ENCODE measurements at regions not wholly inside any gene's neighbourhood (a gene's known extent, or its start where the extent isn't known, plus 50 kb on each side); places are given as distances from the start of the nearest gene placed in this dataset.

DNA sequence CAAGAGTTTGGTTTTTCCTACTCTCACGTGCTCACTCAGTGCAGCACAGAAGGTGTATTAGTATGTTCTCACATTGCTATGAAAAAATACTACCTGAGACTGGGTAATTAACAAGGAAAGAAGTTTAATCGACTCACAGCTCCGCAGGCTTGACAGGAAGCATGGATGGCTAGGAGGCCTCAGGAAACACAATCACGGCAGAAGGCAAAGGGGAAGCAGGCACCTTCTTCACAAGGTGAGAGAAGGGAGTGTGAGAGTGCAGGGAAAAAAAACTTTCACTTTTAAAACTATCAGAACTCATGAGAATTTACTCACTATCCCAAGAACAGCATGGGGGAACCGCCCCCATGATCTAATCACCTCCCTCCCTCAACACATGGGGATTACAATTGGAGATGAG lies 185.8 kb upstream of the TMPO start:
- H3K27ac ChIP-seq = no peak overlapping the region
- no peaks in the 10 kb centered on the region for H3K4me1 ChIP-seq
- in situ Hi-C loops (cut with MboI; ENCODE audit: low sequenced_read_pairs in 4 of 4) = no loop called here
- no peaks in the 10 kb centered on the region for H3K9me3 ChIP-seq
- TF ChIP-seq POLR2A (IDR thresholded peaks at IDR 0.05) = no peak
- TF ChIP-seq, protein P1, sequence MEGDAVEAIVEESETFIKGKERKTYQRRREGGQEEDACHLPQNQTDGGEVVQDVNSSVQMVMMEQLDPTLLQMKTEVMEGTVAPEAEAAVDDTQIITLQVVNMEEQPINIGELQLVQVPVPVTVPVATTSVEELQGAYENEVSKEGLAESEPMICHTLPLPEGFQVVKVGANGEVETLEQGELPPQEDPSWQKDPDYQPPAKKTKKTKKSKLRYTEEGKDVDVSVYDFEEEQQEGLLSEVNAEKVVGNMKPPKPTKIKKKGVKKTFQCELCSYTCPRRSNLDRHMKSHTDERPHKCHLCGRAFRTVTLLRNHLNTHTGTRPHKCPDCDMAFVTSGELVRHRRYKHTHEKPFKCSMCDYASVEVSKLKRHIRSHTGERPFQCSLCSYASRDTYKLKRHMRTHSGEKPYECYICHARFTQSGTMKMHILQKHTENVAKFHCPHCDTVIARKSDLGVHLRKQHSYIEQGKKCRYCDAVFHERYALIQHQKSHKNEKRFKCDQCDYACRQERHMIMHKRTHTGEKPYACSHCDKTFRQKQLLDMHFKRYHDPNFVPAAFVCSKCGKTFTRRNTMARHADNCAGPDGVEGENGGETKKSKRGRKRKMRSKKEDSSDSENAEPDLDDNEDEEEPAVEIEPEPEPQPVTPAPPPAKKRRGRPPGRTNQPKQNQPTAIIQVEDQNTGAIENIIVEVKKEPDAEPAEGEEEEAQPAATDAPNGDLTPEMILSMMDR (IDR thresholded peaks at IDR 0.05 in 4 of 5, conservative IDR thresholded peaks at IDR 0.05 in 1 of 5) = no peak
- no peak for DNase-seq
- intact Hi-C loops (cut with DNase I; ENCODE audit: low total_unique reads) = no loop called here
- H3K36me3 ChIP-seq = no peaks in the 10 kb centered on the region
- H3K27me3 ChIP-seq = no peaks in the 10 kb centered on the region
- no peak for ATAC-seq
- H3K4me3 ChIP-seq = no peak overlapping the region

DNA sequence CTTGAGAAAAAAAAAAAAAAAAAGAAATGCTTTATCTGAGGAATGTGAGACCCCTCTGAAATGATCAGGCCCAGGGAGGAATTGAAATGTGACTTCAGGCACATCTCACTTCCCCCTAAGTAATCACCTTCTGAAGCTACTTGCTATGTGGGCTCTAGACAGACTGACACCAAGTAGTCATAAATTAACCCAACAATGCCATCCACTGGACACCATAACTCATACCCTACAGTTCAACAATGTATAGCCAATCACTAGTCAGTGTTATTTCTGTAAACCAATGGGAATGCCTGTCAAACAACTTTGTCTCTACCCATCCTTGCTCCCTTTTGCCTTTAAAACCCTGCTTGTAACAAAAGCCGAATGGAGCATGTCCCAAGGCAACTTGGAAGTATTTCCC lies 182.7 kb upstream of the TMPO start:
- H3K36me3 ChIP-seq = no peaks in the 10 kb centered on the region
- in situ Hi-C loops (cut with MboI; ENCODE audit: low sequenced_read_pairs in 4 of 4) = no loop called here
- TF ChIP-seq POLR2A (IDR thresholded peaks at IDR 0.05) = no peak
- TF ChIP-seq, protein P1 (IDR thresholded peaks at IDR 0.05 in 4 of 5, conservative IDR thresholded peaks at IDR 0.05 in 1 of 5) = no peak

DNA sequence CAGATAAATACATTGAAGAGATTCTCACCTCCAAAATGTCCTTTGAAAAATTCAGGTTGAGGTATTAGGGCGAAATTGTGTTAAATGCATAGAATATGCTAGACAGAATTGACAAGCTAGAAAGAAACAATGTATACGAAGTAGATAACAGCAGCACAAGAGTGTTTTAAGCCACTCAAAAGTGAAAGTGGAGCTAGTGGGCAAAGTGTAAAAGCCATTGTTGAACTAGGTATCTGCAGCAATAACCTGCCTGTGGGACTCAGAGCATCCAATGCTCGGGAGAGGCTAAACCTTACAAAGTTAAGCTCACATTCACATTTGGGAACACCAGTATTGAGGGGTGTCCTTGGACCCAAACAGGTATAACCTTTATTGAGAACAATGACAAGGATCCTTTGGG lies 180.6 kb upstream of the TMPO start:
- Histone ChIP-seq H3K27me3 (no peaks in the 10 kb centered on the region), H3K27ac (no peak overlapping the region), H3K9me3 (no peaks in the 10 kb centered on the region), H3K36me3 (no peaks in the 10 kb centered on the region), H3K4me1 (no peaks in the 10 kb centered on the region), H3K4me3 (no peak overlapping the region)
- intact Hi-C loops (cut with DNase I; ENCODE audit: low total_unique reads) (no loop called here), in situ Hi-C loops (cut with MboI; ENCODE audit: low sequenced_read_pairs in 4 of 4) (no loop called here)
- ATAC-seq (no peak), DNase-seq (no peak)
- TF ChIP-seq POLR2A (IDR thresholded peaks at IDR 0.05) = no peak
- TF ChIP-seq, protein P1 (IDR thresholded peaks at IDR 0.05 in 4 of 5, conservative IDR thresholded peaks at IDR 0.05 in 1 of 5) = no peak

More for the DNA sequence above, 182.7 kb upstream of the TMPO start:
- Histone ChIP-seq H3K27ac (no peak overlapping the region), H3K9me3 (no peaks in the 10 kb centered on the region), H3K27me3 (no peaks in the 10 kb centered on the region), H3K4me3 (no peak overlapping the region), H3K4me1 (no peaks in the 10 kb centered on the region)
- intact Hi-C loops (cut with DNase I; ENCODE audit: low total_unique reads) = no loop called here
- DNase-seq (no peak), ATAC-seq (no peak)

DNA sequence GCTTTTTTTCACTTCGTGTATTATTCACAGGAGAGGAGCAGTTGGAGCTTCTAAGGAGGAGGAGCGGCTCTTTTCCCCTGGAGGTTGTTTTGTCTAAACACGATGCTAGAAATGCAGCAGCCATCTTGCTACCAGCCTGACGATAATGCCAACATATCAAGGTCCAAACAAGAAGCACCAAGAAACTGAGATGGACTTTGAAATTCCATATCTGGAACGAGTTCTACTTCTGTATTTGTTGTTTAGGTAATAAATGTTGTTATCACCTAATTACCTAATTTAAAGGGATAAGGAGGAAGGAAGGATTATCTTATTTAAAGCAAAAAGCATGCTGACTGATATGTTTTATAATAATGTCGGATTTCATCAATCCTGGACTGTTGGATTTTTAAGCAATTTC lies 174.4 kb upstream of the TMPO start:
- in situ Hi-C loops (cut with MboI; ENCODE audit: low sequenced_read_pairs in 4 of 4) = no loop called here

DNA sequence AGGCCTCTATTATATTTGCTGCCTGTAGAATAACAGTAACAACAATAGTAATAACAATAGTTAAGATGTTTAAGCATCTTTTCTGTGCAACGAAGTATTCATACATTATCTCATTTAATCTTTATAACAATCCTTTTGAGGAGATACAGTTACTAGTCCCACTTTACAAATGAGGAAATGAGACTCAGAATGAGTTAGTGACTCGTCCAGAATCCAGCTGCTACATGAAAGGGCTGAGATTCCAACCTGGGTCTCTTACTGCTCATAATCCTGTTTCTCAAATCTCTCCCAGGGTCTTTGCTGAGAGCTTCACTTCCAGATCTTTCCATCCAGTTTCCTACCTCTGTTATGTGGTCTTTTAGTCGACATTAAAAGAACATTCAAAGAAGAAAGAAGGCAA lies 173.7 kb upstream of the TMPO start:
- H3K4me3 ChIP-seq = no peak overlapping the region
- H3K4me1 ChIP-seq = no peaks in the 10 kb centered on the region
- H3K36me3 ChIP-seq = no peaks in the 10 kb centered on the region
- intact Hi-C loops (cut with DNase I; ENCODE audit: low total_unique reads) (no loop called here), in situ Hi-C loops (cut with MboI; ENCODE audit: low sequenced_read_pairs in 4 of 4) (no loop called here)
- DNase-seq (no peak), ATAC-seq (no peak)
- no peak for TF ChIP-seq POLR2A (IDR thresholded peaks at IDR 0.05)
- TF ChIP-seq, protein P1 (IDR thresholded peaks at IDR 0.05 in 4 of 5, conservative IDR thresholded peaks at IDR 0.05 in 1 of 5) = no peak
- no peaks in the 10 kb centered on the region for H3K27me3 ChIP-seq
- H3K27ac ChIP-seq = no peak overlapping the region
- no peaks in the 10 kb centered on the region for H3K9me3 ChIP-seq

More for the DNA sequence above, 174.4 kb upstream of the TMPO start:
- H3K4me3 ChIP-seq = no peak overlapping the region
- H3K36me3 ChIP-seq = no peaks in the 10 kb centered on the region
- DNase-seq = no peak
- no peaks in the 10 kb centered on the region for H3K27me3 ChIP-seq
- intact Hi-C loops (cut with DNase I; ENCODE audit: low total_unique reads) = no loop called here
- TF ChIP-seq, protein P1 (IDR thresholded peaks at IDR 0.05 in 4 of 5, conservative IDR thresholded peaks at IDR 0.05 in 1 of 5) = no peak
- TF ChIP-seq POLR2A (IDR thresholded peaks at IDR 0.05) = no peak
- no peaks in the 10 kb centered on the region for H3K9me3 ChIP-seq
- ATAC-seq = no peak
- H3K27ac ChIP-seq = no peak overlapping the region
- no peaks in the 10 kb centered on the region for H3K4me1 ChIP-seq
